GM12874 (cell line): ENCODE measurements at regions not wholly inside any gene's neighbourhood (a gene's known extent, or its start where the extent isn't known, plus 50 kb on each side); places are given as distances from the start of the nearest gene placed in this dataset.

Experiments
- CTCF ChIP-seq: IDR thresholded peaks from 2 replicates; pipeline ENCODE4 v1.5.1; 2011; ENCODE audit warnings: low read depth, mild to moderate bottlenecking, control low read depth, low read length, moderate library complexity; ENCODE audit not compliant: insufficient read depth

- TF ChIP-seq CTCF: no peak
Measured at GRCh38 chrX:98412058-98412457, 1528.3 kb downstream of the RPA4 start.

GRCh38 chrX:98422536-98422935 is 1538.8 kb downstream of the RPA4 start:
- no peak for TF ChIP-seq CTCF

GRCh38 chrX:98432413-98432812 is 1548.7 kb downstream of the RPA4 start:
- TF ChIP-seq CTCF: no peak

- no peak for TF ChIP-seq CTCF
Measured at GRCh38 chrX:98448524-98448923, 1564.8 kb downstream of the RPA4 start.

GRCh38 chrX:98452456-98452855 is 1568.7 kb downstream of the RPA4 start:
- TF ChIP-seq CTCF: no peak

GRCh38 chrX:98459669-98460068 is 1576.0 kb downstream of the RPA4 start:
- no peak for TF ChIP-seq CTCF

GRCh38 chrX:98480606-98481005 is 1596.9 kb downstream of the RPA4 start:
- no peak for TF ChIP-seq CTCF

- no peak for TF ChIP-seq CTCF
Measured at GRCh38 chrX:98481636-98482035, 1597.9 kb downstream of the RPA4 start.
